Tibial nerve (tissue), 3 donors: ENCODE measurements at regions not wholly inside any gene's neighbourhood (a gene's known extent, or its start where the extent isn't known, plus 50 kb on each side); places are given as distances from the start of the nearest gene placed in this dataset.

ENCODE experiments used
- EP300 ChIP-seq, 2 donors: sonication (generic); formaldehyde crosslinking; IDR thresholded peaks; one replicate each; pipeline ENCODE4 v1.6.1; 2017; ENCODE audit warnings: antibody characterized with exemption in 2 of 2, mild to moderate bottlenecking in 1 of 2
- POLR2A ChIP-seq, 2 donors: fragments of 450-650 bp; IDR thresholded peaks; one replicate each; pipeline ENCODE4 v1.6.1; 2017; ENCODE audit warnings: antibody characterized with exemption in 2 of 2, mild to moderate bottlenecking in 2 of 2, moderate library complexity in 2 of 2

GRCh38 chr9:89722712-89723111 lies 117.9 kb downstream of the GADD45G start:
- TF ChIP-seq POLR2A (IDR thresholded peaks at IDR 0.05) (no peak), EP300 (IDR thresholded peaks at IDR 0.05) (no peak)
